Hypothalamus (tissue), 51 donors: ENCODE measurements at regions not wholly inside any gene's neighbourhood (a gene's known extent, or its start where the extent isn't known, plus 50 kb on each side); places are given as distances from the start of the nearest gene placed in this dataset.
"Not testable (repeated sequence)": the region's sequence is repeated elsewhere in the genome, so short reads cannot be mapped to it uniquely, and the experiment has no call there.

Experiments
- DNase-seq, 51 donors: peaks; one replicate each; lab custom pipeline; 2025; lab: John Stamatoyannopoulos, UW

DNA sequence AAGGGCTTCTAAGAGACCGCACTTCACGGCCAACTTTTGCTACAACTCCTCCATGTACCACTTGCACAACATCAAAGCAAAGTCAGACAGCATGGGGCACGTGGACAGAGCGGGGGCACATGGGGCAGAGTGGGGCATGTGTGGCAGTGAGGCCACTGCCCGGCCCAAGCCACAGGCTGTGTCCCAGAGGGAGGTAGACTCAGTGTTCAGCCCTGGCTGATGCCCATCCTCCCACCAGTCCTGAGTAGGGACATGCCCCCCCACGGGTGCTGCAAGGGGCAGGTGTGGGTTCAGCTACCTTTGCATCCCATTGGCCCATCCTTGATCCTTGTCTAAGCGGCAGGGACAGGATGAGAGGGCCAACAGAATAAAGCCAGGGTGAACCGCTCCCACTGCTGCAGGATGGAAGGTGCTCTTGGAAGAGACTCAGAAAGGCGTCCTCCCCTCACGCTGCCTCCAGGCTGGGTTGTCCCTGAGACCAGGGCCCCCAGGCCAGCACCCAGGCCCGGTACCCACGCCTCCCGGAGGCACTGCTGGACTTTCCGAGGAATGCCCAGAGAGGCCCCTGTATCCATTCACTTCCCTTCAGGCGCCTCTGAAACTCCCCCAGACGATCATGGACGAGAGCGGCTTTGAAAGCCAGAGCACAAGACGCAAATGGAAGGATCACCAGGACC is 218.2 kb downstream of the NDUFA10 start:
- DNase-seq, result peak in 2 of 51 donors; percentile 19 to 21

DNA sequence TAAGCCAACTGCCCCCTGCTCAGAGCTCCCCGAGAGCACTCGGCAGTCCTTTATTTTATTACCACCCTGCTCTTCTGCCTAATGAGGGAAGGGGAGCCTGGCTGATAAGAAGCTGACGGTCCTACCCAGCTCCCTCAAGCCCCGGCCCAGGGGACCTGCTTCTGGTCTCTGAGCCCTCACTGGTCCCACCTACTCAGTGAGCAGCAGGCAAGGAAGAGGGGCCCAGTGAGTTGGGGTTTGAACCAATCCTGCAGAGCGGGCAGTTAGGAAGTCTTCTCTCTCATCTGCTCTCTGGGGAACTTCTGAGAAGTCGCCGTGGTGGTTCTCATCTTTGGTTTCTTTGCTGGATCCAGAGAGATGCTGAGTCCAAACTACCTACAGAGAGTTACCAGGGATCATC is 218.9 kb downstream of the NDUFA10 start:
- no peak for DNase-seq

DNA sequence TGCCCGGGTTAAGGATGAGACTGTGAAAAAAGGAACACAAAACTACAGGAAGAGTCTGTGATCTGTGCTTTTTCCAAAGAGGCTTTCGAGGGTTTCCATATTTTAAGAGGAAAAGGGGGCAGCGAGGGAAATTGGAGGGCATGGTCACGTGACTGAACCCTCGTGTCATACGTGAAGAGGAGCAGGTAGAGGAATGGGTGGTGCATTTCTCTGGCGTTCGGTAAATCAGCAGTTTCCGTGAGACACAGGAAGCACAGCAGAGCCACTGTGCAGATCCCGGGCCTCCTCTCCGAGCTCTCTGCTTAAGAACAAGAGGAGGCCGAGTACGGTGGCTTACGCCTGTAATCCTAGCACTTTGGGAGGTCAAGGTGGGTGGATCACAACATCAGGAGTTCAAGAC is 219.7 kb downstream of the NDUFA10 start:
- DNase-seq, result no peak

DNA sequence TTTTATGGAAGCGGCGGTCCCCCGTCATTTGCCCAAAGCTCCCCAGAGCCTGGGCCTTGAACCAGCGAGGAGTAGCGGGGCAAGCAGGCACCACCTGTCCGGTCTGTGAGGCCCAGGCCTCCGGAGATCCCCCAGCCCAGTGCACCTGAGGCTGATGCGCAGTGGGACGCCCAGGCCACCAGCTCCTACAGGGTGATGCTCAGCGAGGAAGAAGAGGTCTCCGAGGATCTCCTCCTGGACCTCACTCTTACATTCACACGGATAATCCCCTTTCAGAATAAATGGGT is 220.2 kb downstream of the NDUFA10 start:
- DNase-seq, result no peak

DNA sequence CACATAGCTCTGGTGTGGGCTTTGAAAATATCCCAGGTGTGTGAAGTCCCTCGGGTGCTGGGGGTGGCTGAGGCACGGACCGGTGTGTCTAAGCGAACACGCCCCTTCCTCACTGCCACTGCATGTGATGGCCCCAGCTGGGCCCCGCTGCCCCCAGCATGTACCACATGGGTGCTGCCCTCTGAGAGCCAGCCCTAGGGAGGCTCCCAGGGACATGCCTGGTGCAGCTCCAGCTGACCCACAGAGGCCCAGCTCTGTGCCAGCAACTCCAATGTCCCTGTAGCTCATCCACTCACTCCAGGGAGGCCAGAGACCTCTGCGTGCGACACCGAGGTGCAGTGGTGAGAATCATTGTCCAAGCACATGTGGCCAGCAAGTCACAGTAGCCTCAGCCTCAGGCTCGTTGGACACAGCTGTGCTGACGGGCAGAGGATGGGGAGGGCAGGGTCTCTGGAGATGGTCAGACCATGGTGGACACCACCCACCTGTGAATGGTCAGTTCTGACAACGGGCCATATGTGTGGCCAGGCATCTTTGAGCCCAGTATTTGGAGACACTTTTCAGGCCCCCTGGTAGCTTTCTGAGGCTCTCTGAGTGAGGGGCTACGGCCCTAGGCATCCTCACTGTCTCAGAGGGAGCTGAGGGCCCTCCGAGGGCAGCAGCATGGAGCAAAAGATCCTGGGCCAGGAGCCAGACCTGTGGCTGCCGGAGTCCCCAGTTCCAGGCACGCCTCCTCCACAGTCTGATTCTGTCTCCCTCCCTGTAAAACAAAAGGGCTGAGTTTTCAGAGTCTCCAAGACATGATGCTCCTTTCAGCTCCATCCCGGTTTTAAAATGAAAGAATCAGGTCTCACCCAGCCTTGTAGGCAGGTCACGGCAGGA is 220.7 kb downstream of the NDUFA10 start:
- DNase-seq, result no peak

DNA sequence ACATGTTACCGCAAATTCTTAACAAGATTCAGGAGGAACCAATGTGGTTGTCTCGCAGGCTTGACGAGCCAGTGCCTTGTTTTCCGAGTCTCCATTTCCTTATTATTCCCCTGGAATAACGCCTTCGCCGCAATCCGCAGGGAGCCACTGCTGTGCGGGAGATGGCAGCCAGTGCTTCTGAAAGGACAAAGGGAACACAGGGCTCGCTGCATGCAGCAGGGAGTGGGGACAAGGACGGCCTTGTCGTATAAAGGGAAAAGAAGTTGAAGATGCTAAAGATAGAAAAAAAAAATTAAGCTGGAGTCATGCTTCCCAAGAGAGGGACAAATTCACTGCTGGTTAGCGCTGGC is 221.4 kb downstream of the NDUFA10 start:
- DNase-seq, result peak in 12 of 51 donors; percentile 13 to 47 (median 26)

DNA sequence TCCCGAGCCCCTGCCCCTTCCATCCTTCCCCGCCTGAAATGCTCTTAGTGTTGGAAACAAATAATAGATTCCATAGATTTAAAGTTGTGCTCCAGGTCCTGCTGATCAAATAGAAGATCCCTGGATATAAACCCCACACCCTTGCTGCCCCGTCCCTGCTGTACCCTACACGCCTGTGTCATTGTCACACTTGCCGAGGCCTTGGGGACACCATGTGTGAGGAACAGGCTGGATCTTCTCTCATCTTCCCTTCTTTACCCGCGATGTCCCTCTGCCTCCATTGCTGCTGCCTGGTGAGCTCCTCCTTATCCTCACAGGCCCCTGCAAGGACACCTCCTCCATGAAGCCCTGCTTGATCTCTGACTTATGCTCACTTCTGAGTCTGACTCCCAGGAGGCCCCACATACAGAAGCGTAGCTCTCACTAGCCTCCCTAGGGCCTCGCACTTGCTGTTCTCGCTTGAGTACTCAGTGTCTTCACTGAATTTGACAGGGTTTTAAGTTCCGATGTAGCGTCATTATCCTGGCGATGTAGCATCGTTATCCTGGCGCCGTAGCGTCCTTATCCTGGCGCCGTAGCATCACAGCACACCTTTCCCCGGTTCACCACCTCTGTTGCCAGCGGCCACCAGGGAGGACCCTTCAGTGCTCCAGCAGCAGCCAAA is 221.9 kb downstream of the NDUFA10 start:
- DNase-seq, result no peak

DNA sequence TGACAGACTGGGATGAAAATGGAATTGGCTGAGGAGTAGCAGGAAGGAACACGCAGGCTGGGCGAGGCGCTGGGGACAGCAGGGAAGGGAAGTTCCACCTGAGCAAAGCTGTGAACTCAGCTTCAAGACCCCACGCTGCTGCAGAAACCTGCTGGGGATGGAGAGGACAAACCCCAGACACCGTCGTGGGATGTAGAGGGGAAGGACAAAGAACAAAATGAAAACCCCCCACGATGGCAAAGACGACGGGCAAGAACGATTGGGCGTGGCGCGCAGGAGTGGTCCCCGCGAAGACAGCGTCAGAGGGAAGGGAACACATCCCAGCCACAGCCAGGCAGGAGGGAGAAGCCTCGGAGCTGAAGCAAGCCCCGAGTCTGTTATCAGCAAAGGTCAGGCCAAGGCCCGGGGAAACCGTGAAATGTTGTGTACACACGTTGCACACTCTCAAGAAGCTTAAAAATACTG is 222.9 kb downstream of the NDUFA10 start:
- no peak for DNase-seq

DNA sequence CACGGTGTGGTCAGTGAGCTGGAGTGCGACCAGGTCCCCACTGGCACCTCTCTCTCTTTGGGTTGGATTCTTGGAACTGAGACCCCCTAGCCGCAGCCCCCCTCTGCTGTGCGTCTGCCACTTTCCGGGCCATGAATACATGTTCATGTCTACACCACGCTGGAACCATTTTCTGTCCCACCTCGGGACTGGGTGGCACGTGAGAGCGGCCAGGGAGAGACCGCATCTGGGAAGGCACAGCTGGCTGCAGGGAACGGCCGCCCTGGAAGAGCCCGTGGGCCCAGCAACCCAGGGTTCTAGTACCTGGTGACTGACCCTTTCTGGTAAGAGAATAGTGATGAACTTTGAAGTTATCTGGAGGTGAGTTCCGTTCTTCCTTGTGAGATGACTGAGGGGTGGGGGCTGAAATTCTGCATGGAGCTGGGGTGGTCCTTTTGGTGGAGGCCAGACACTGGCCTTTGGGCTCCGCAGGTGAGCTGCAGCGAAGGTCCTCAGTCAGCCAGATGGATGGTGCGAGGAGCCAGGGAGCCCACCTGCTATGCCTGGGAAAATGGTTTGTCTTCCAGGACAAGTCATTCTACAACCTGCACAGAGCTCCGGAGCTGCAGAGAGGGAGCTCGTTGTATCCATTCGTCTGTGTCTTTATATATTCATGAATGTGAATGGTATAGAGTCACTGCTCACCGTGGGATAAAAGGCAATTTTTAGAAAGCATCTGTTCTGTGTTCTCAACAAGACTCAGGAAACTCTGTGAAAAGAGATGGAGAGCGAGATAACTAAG is 223.5 kb downstream of the NDUFA10 start:
- no peak for DNase-seq

DNA sequence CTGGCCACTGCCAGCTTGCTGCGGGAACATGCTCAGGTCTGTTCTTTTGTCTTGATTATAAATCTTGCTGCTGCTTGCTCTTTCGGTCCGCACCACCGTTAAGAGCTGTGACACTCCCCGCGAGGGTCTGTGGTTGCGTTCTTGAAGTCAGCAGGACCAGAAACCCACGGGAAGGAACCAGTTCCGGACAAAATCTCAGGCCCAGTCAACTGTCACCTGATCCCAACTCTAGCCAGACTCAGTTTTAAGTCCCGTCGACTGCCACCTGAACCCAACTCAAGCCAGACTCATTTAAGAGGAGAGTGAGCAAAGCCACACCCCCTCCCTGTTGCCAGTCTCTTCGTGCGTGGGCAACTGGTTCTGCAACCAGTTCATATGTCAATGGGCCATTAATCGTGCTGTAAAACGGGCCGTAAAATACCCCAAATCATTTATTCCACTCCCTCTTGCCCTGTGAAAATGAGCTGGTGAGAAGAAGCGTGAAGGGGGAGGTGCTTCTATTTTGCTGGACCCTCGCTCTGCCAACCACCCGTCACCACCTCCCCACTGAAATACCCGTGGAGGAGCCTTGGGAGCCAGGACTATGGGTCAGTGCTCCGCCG is 224.3 kb downstream of the NDUFA10 start:
- no peak for DNase-seq

DNA sequence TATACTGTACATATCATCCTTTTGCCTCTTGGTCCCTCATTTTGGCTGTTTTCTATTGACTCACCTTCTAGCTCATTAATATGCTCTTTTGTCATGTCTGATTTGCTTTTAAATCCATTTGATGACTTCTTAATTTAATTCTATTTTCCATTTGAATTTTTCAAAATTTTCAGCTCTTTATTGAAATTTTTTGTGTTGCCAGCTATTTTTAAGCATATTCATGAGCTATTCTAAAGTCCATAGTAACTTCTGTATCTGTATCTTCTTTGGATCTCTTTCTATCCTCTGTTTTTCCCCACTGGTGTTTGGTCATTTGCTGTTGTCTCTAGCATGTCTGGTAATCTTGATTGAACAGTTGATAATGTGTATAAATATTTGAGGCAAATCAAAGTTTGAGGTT is 227.8 kb downstream of the NDUFA10 start:
- no peak for DNase-seq

DNA sequence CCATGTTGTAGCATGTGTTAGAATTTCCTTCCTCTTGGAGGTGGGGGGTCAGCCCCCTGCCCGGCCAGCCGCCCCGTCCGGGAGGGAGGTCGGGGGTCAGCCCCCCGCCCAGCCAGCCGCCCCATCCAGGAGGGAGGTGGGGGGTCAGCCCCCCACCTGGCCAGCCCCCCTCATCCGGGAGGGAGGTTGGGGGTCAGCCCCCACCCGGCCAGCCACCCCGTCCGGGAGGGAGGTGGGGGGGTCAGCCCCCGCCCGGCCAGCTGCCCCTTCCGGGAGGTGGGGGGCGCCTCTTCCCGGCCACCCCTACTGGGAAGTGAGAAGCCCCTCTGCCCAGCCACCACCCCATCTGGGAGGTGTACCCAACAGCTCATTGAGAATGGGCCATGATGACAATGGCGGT is 229.4 kb downstream of the NDUFA10 start:
- not testable (repeated sequence) for DNase-seq

DNA sequence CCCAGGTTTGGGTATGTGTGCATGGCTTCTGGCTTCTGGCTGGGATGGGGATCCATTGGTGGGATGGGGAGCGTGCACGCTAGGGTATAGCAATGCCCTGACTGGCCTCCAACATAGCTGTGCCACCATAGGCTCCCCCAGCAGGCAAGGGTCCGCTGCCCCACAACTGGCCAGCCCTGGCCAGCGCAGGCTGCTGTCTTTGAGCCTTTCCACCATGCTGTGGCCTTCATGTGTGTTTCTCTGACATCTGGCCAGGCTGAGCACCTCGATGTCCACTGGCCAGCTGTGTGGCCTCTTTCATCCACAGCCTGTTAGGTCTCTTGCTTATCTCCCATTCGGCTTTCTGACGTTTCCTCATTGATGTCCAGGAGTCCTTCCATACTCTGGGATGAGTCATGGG is 231.3 kb downstream of the NDUFA10 start:
- no peak for DNase-seq

DNA sequence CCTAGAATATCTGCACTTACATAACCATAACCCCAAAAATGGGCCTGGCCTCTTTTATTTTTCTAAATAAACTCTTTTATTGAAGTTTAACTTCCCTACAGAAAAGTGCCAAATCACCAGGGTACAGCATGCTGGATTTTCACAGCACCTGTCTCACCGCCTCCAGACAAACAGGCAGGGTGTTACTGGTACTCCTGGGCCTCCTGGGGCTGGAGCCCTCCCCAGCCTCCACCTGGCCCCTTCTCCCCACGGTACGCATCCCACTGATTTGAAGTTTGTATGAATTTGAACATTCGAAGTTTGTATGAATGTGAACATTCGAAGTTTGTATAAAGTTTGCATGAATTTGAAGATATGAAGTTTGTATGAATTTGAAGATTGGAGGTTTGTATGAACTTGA is 232.1 kb downstream of the NDUFA10 start:
- no peak for DNase-seq

DNA sequence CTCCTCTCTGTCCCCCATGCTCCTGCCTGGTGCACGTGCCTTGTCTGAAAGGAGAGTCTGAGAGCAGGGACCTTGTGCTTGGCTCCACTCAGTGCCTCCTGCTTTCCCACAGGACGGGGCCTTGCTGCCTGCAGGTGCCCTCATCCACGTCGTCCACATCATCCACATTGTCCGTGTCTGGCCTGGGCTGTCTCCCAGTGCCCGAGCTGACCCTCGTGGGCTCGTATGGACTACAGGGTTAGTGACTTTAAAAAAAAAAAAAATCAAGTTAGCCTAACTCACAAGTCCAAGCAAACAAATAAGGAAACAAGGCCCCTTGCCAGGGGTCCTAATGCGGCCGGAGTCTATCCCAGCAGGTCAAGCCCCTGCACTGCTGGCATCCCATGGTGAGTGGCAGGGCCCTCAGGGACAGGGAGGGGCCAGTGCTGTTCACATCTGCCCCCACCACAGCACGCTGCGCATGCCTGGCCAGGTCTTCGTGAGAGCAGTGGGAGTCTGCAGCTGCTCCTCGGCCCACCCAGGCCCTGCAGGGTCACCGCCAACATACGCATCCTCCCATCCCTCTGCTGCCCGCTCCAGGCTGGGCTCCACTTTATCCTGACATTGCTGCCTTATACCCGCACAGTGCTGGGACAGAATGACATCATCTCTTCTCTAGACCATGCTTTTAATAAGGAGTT is 232.6 kb downstream of the NDUFA10 start:
- no peak for DNase-seq

DNA sequence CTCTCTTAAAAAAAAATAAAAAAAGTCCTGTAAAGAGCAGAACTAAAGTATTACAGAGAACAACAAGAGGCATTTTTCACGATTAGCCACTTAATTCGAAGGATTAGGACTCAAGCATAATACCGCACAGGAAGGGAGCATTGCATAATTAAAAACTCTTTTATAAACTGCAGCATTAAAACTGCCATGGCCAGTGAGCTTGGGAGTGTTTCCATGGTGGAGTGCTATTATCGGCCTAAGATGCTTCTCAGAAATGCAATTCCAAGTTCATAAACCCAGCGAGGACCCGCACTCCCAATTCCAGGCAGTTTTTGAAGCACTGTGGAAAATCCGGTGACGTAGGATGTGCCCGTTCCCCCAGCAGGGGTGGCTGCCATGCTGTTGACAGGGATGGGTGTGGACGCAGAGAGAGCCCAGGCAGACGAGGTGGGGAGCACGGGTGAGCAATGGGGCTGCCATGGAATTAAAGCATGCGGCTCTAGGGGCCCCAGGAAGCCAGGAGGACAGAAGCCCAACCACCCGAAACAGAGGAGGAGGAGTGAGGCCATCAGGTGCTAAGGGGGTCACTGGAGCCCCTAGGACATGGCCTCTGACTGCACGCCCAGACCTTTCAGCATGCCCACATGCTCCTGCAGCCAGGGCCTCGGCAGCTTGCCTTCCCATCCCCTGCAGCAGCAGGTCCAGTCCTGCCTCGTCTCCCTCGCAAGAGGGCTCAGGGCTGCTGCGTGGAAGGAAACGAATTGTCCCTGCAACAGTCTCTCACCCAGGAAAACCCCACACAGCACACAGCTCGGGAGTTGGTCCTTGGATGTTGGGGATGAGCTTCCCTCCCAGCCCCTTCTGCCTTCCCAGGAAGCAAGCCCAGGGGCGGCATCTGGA is 233.4 kb downstream of the NDUFA10 start:
- DNase-seq, result peak in 2 of 51 donors; percentile 16 to 18

DNA sequence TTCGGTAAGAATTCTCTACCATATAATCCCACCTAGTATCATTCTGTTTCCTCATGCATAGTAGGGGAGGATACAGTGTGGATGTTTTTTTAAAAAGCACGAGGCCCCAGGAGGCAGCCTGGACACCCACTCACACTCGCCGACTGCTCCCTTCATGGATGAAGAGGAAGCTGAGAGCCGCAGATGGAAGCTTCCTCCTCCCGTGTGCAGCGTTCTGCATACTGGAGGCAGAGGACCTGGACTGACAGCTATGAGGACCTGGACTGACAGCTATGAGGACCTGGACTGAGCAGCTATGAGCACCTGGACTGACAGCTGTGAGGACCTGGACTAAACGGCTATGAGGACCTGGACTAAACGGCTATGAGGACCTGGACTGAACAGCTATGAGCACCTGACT is 234.4 kb downstream of the NDUFA10 start:
- DNase-seq, result no peak

DNA sequence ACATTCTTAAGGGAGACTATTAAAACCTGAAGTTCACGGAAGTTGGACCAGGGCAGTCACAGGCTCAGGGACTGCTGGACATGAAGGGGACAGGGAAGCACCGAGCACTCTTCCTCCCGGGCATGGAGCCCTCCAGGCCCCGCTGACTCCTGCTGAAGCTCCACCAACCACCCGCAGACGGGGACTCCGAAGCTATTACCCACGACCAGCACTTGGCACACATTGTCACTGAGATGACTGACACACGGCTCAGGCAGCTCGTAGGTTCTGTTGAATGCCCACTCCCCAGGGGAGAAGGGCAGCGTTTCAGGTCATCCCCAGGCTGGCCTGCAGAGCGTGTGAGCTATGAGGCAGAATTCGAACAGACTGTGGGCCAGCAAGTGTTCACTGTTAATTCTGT is 234.8 kb downstream of the NDUFA10 start:
- DNase-seq, result no peak

DNA sequence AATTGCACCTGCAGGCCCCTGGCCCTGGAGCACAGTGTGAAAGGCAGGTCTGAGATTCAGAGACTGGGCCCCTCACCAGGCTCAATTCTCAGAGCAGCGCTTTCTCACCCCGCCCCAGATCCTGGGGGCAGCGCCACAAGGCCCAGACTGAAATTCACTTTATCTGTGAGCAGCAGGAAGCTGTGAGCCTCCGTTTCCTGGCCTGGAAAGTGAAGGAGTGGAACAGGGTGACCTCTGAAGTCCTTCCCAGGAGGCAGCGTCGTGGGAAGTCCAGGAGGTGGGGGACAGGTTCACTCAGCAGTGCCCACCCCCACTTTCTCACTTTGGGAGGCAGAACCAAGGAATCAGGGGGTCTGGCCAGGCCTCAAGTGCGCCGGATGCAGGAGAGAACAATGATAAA is 235.4 kb downstream of the NDUFA10 start:
- no peak for DNase-seq
